ENCODE measurements at regions not wholly inside any gene's neighbourhood (a gene's known extent, or its start where the extent isn't known, plus 50 kb on each side); places are given as distances from the start of the nearest gene placed in this dataset.

GRCh38 chr11:104522123-104522522 is 358.2 kb upstream of the PDGFD start:
- no peak for DNase-seq

GRCh38 chr11:104510169-104510568 is 346.2 kb upstream of the PDGFD start:
- DNase-seq: no peak

- DNase-seq: no peak
Measured at GRCh38 chr11:104490182-104490581, 326.2 kb upstream of the PDGFD start.

- DNase-seq: no peak
Measured at GRCh38 chr11:104488561-104488960, 324.6 kb upstream of the PDGFD start.

GRCh38 chr11:104487046-104487806 is 323.3 kb upstream of the PDGFD start:
- DNase-seq: no peak

- DNase-seq: no peak
Measured at GRCh38 chr11:104484804-104485554, 321.0 kb upstream of the PDGFD start.

- no peak for DNase-seq
Measured at GRCh38 chr11:104476898-104477297, 313.0 kb upstream of the PDGFD start.

GRCh38 chr11:104476454-104476853 is 312.5 kb upstream of the PDGFD start:
- peak; percentile 33 for DNase-seq

GRCh38 chr11:104467404-104467803 is 303.5 kb upstream of the PDGFD start:
- DNase-seq: no peak

- no peak for DNase-seq
Measured at GRCh38 chr11:104465321-104465720, 301.4 kb upstream of the PDGFD start.

- no peak for DNase-seq
Measured at GRCh38 chr11:104464691-104465090, 300.7 kb upstream of the PDGFD start.

- DNase-seq: no peak
Measured at GRCh38 chr11:104462341-104462740, 298.4 kb upstream of the PDGFD start.

GRCh38 chr11:104451197-104451893 is 287.4 kb upstream of the PDGFD start:
- DNase-seq: no peak

- DNase-seq: no peak
Measured at GRCh38 chr11:104443387-104443786, 279.4 kb upstream of the PDGFD start.

- peak; percentile 35 for DNase-seq
Measured at GRCh38 chr11:104442321-104442720, 278.4 kb upstream of the PDGFD start.

- DNase-seq: no peak
Measured at GRCh38 chr11:104435494-104435893, 271.5 kb upstream of the PDGFD start.

- no peak for DNase-seq
Measured at GRCh38 chr11:104433751-104434150, 269.8 kb upstream of the PDGFD start.

- DNase-seq: no peak
Measured at GRCh38 chr11:104432981-104433380, 269.0 kb upstream of the PDGFD start.

GRCh38 chr11:104432526-104432925 is 268.6 kb upstream of the PDGFD start:
- no peak for DNase-seq

- DNase-seq: no peak
Measured at GRCh38 chr11:104422324-104422944, 258.5 kb upstream of the PDGFD start.

GRCh38 chr11:104410336-104410735 is 246.4 kb upstream of the PDGFD start:
- DNase-seq: no peak

GRCh38 chr11:104408630-104409029 is 244.7 kb upstream of the PDGFD start:
- DNase-seq: no peak

GRCh38 chr11:104405277-104405676 is 241.3 kb upstream of the PDGFD start:
- no peak for DNase-seq

Data from kidney glomerular epithelial cell (primary cell).